Body of pancreas (tissue), 4 donors: ENCODE measurements at regions not wholly inside any gene's neighbourhood (a gene's known extent, or its start where the extent isn't known, plus 50 kb on each side); places are given as distances from the start of the nearest gene placed in this dataset.

Experiments used
- POLR2A ChIP-seq, 3 donors: fragments of 450-650 bp; IDR thresholded peaks; one replicate each; pipeline ENCODE4 v1.6.1; 2016; ENCODE audit warnings: antibody characterized with exemption in 3 of 3, mild to moderate bottlenecking in 2 of 3
- TF ChIP-seq, protein P1 (sequence below), 7 experiments: fragments of 450-650 bp in 4 of 7; fragments of 200-600 bp in 3 of 7; sonication (generic) in 3 of 7; IDR thresholded peaks; one replicate each; pipeline ENCODE4 v1.5.1; 2016 to 2019; ENCODE audit warnings: antibody characterized with exemption in 7 of 7

DNA sequence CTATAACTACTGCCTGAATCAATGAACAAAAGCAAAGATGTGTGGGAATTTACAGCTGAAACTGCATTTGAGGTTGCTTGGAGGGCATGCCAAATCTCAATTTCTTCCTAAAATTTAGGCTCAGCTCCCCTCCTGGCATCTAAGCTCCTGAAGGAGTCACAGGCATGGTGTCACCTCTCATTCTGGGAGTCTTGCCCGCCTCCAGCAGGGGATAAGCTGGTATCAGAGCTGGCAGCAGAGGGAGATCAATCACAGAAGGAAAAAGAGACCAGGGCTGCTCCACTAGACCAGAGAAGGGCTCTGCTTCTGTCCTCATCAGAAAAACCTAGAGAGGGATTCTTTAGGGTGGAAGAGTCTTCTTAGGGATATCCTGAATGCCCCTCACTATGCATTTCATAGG is 150.4 kb upstream of the SLC6A11 start:
- TF ChIP-seq, protein P1, sequence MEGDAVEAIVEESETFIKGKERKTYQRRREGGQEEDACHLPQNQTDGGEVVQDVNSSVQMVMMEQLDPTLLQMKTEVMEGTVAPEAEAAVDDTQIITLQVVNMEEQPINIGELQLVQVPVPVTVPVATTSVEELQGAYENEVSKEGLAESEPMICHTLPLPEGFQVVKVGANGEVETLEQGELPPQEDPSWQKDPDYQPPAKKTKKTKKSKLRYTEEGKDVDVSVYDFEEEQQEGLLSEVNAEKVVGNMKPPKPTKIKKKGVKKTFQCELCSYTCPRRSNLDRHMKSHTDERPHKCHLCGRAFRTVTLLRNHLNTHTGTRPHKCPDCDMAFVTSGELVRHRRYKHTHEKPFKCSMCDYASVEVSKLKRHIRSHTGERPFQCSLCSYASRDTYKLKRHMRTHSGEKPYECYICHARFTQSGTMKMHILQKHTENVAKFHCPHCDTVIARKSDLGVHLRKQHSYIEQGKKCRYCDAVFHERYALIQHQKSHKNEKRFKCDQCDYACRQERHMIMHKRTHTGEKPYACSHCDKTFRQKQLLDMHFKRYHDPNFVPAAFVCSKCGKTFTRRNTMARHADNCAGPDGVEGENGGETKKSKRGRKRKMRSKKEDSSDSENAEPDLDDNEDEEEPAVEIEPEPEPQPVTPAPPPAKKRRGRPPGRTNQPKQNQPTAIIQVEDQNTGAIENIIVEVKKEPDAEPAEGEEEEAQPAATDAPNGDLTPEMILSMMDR (IDR thresholded peaks at IDR 0.05) = no peak
- no peak for TF ChIP-seq POLR2A (IDR thresholded peaks at IDR 0.05)
